ENCODE measurements at regions not wholly inside any gene's neighbourhood (a gene's known extent, or its start where the extent isn't known, plus 50 kb on each side); places are given as distances from the start of the nearest gene placed in this dataset.

DNA sequence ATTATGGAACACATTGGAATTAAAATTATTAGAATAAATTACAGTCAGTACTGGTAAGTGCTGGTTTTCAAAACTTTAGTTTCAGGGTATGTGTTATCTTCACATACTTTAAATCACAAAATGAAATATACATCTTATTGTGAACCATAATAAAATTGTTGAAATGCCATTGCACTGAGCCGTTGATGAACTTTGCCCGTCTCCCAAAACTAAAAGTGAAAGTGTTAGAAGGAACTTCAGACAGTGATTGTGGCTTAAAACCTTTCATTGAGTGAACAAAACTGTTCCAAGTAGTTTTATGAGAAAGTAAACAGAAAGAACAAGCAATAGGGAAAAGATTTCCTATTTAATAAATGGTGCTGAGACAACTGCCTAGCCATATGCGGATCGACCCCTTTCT lies 811.6 kb downstream of the PLCL1 start:
- no peak for TF ChIP-seq TEAD4 (IDR thresholded peaks at IDR 0.05)
- no peak for TF ChIP-seq EP300 (IDR thresholded peaks at IDR 0.05; ENCODE audit: borderline replicate concordance)
- TF ChIP-seq TAF1 (IDR thresholded peaks at IDR 0.05; ENCODE audit: low read depth) = no peak
- TF ChIP-seq, protein P1, sequence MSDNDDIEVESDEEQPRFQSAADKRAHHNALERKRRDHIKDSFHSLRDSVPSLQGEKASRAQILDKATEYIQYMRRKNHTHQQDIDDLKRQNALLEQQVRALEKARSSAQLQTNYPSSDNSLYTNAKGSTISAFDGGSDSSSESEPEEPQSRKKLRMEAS (IDR thresholded peaks at IDR 0.05) = no peak
- TF ChIP-seq RAD21 (IDR thresholded peaks at IDR 0.05; ENCODE audit: low read depth) = no peak
- no peak for TF ChIP-seq YY1 (IDR thresholded peaks at IDR 0.05; ENCODE audit: low read depth)
- no peak for TF ChIP-seq FOXM1 (IDR thresholded peaks at IDR 0.05; ENCODE audit: borderline replicate concordance, low read depth)
- TF ChIP-seq, protein P2, sequence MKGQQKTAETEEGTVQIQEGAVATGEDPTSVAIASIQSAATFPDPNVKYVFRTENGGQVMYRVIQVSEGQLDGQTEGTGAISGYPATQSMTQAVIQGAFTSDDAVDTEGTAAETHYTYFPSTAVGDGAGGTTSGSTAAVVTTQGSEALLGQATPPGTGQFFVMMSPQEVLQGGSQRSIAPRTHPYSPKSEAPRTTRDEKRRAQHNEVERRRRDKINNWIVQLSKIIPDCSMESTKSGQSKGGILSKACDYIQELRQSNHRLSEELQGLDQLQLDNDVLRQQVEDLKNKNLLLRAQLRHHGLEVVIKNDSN (IDR thresholded peaks at IDR 0.05) = no peak
- TF ChIP-seq EGR1 (IDR thresholded peaks at IDR 0.05) = no peak
- no peak for TF ChIP-seq CEBPB (IDR thresholded peaks at IDR 0.05)

Data from Ishikawa (cell line).